Memory B cell (primary cell): ENCODE measurements at regions not wholly inside any gene's neighbourhood (a gene's known extent, or its start where the extent isn't known, plus 50 kb on each side); places are given as distances from the start of the nearest gene placed in this dataset.
"Not testable (repeated sequence)": the region's sequence is repeated elsewhere in the genome, so short reads cannot be mapped to it uniquely, and the experiment has no call there.

Experiments
- ATAC-seq: fragments of 150-1000 bp; cut with Tn5 transposase; 2 replicates; pipeline ENCODE4 v1.10.0; 2021; ENCODE audit warnings: low read depth, mild to moderate bottlenecking, moderate library complexity
- DNase-seq, 2 donors: peaks; one replicate each; pipeline ENCODE4 v3.0.0; 2022; ENCODE audit warnings: low spot score in 2 of 2
- H3K27ac Mint-ChIP-seq: one replicate; pipeline ENCODE4 v1.8.0; 2022; ENCODE audit warnings: mild to moderate bottlenecking, moderate library complexity, mixed read lengths
- H3K27me3 Mint-ChIP-seq: one replicate; pipeline ENCODE4 v1.8.0; 2022; ENCODE audit warnings: mixed read lengths
- H3K36me3 Mint-ChIP-seq: one replicate; pipeline ENCODE4 v1.8.0; 2022; ENCODE audit warnings: mild to moderate bottlenecking, mixed read lengths
- H3K4me1 Mint-ChIP-seq: one replicate; pipeline ENCODE4 v1.8.0; 2022; ENCODE audit warnings: mixed read lengths
- H3K4me3 Mint-ChIP-seq: one replicate; pipeline ENCODE4 v1.8.0; 2022; ENCODE audit warnings: mild to moderate bottlenecking, moderate library complexity, mixed read lengths
- H3K9me3 Mint-ChIP-seq: one replicate; pipeline ENCODE4 v1.8.0; 2022; ENCODE audit warnings: mixed read lengths

- Mint-ChIP-seq H3K4me1 (peaks cover 5% of the 10 kb centered on the region), H3K36me3 (no peaks in the 10 kb centered on the region), H3K27me3 (no peaks in the 10 kb centered on the region), H3K27ac (no peak overlapping the region), H3K9me3 (no peaks in the 10 kb centered on the region), H3K4me3 (no peak overlapping the region)
- peak; percentile 63 for ATAC-seq
- DNase-seq: peak in 1 of 2 donors; percentile 4
Measured at GRCh38 chr11:100581318-100581717, 105.8 kb upstream of the ARHGAP42 start.

GRCh38 chr11:100584201-100584985 lies 102.7 kb upstream of the ARHGAP42 start:
- DNase-seq (no peak), ATAC-seq (no peak)
- H3K27ac Mint-ChIP-seq: no peak overlapping the region

GRCh38 chr11:100585728-100586127 lies 101.4 kb upstream of the ARHGAP42 start:
- Mint-ChIP-seq H3K4me1 (peaks cover 4% of the 10 kb centered on the region), H3K27me3 (peaks cover 6% of the 10 kb centered on the region), H3K4me3 (no peak overlapping the region), H3K36me3 (no peaks in the 10 kb centered on the region), H3K9me3 (no peaks in the 10 kb centered on the region), H3K27ac (no peak overlapping the region)
- no peak for ATAC-seq
- no peak for DNase-seq

More at GRCh38 chr11:100584201-100584985, 102.7 kb upstream of the ARHGAP42 start:
- Mint-ChIP-seq H3K9me3 (no peaks in the 10 kb centered on the region), H3K4me3 (no peak overlapping the region), H3K36me3 (no peaks in the 10 kb centered on the region), H3K27me3 (peaks cover 2% of the 10 kb centered on the region), H3K4me1 (peaks cover 9% of the 10 kb centered on the region)

- Mint-ChIP-seq H3K27ac (no peak overlapping the region), H3K9me3 (no peaks in the 10 kb centered on the region), H3K27me3 (peaks cover 6% of the 10 kb centered on the region), H3K4me3 (no peak overlapping the region), H3K4me1 (peaks cover 4% of the 10 kb centered on the region), H3K36me3 (no peaks in the 10 kb centered on the region)
- no peak for DNase-seq
- no peak for ATAC-seq
Measured at GRCh38 chr11:100586361-100587101, 100.6 kb upstream of the ARHGAP42 start.

- Mint-ChIP-seq H3K9me3 (peaks cover 2% of the 10 kb centered on the region), H3K4me1 (peaks cover 6% of the 10 kb centered on the region), H3K36me3 (no peaks in the 10 kb centered on the region), H3K27me3 (peaks cover 14% of the 10 kb centered on the region), H3K27ac (no peak overlapping the region), H3K4me3 (no peak overlapping the region)
- no peak for DNase-seq
- no peak for ATAC-seq
Measured at GRCh38 chr11:100592619-100593260, 94.3 kb upstream of the ARHGAP42 start.

GRCh38 chr11:100593291-100593690 lies 93.8 kb upstream of the ARHGAP42 start:
- ATAC-seq (no peak), DNase-seq (no peak)
- Mint-ChIP-seq H3K4me1 (peaks cover 2% of the 10 kb centered on the region), H3K27me3 (peaks cover 12% of the 10 kb centered on the region), H3K36me3 (no peaks in the 10 kb centered on the region), H3K27ac (no peak overlapping the region), H3K9me3 (peaks cover 2% of the 10 kb centered on the region), H3K4me3 (no peak overlapping the region)

GRCh38 chr11:100594320-100594719 lies 92.8 kb upstream of the ARHGAP42 start:
- Mint-ChIP-seq H3K27me3 (peaks cover 12% of the 10 kb centered on the region), H3K4me3 (no peak overlapping the region), H3K36me3 (no peaks in the 10 kb centered on the region), H3K9me3 (peaks cover 2% of the 10 kb centered on the region), H3K27ac (no peak overlapping the region), H3K4me1 (peaks cover 2% of the 10 kb centered on the region)
- ATAC-seq (no peak), DNase-seq (no peak)

GRCh38 chr11:100600941-100601340 lies 86.1 kb upstream of the ARHGAP42 start:
- ATAC-seq (no peak), DNase-seq (no peak)
- no peaks in the 10 kb centered on the region for H3K4me1 Mint-ChIP-seq
- H3K4me3 Mint-ChIP-seq: no peak overlapping the region
- H3K9me3 Mint-ChIP-seq: no peaks in the 10 kb centered on the region
- peaks cover 4% of the 10 kb centered on the region for H3K27me3 Mint-ChIP-seq
- H3K36me3 Mint-ChIP-seq: no peaks in the 10 kb centered on the region
- no peak overlapping the region for H3K27ac Mint-ChIP-seq

- no peak for DNase-seq
- ATAC-seq: no peak
- Mint-ChIP-seq H3K4me1 (no peaks in the 10 kb centered on the region), H3K27ac (no peak overlapping the region), H3K36me3 (no peaks in the 10 kb centered on the region), H3K9me3 (no peaks in the 10 kb centered on the region), H3K4me3 (no peak overlapping the region), H3K27me3 (peaks cover 2% of the 10 kb centered on the region)
Measured at GRCh38 chr11:100602716-100603115, 84.4 kb upstream of the ARHGAP42 start.

- H3K9me3 Mint-ChIP-seq, H3K4me3 Mint-ChIP-seq, H3K36me3 Mint-ChIP-seq, H3K27ac Mint-ChIP-seq, DNase-seq, ATAC-seq, H3K27me3 Mint-ChIP-seq: not testable (repeated sequence)
- H3K4me1 Mint-ChIP-seq: peaks cover 13% of the 10 kb centered on the region
Measured at GRCh38 chr11:100607761-100608160, 79.3 kb upstream of the ARHGAP42 start.

GRCh38 chr11:100612766-100613165 lies 74.3 kb upstream of the ARHGAP42 start:
- Mint-ChIP-seq H3K36me3 (peaks cover 12% of the 10 kb centered on the region), H3K4me3 (peak overlapping the region; percentile 50), H3K9me3 (peaks cover 6% of the 10 kb centered on the region), H3K4me1 (peaks cover 27% of the 10 kb centered on the region), H3K27ac (peak overlapping the region; percentile 89), H3K27me3 (no peaks in the 10 kb centered on the region)
- DNase-seq: peak in 1 of 2 donors; percentile 36
- peak; percentile 99 for ATAC-seq

- H3K4me3 Mint-ChIP-seq: no peak overlapping the region
- no peak overlapping the region for H3K27ac Mint-ChIP-seq
- H3K9me3 Mint-ChIP-seq: peaks cover 11% of the 10 kb centered on the region
- ATAC-seq (no peak), DNase-seq (no peak)
- peaks cover 14% of the 10 kb centered on the region for H3K4me1 Mint-ChIP-seq
- H3K27me3 Mint-ChIP-seq: no peaks in the 10 kb centered on the region
- peaks cover 10% of the 10 kb centered on the region for H3K36me3 Mint-ChIP-seq
Measured at GRCh38 chr11:100618914-100619313, 68.2 kb upstream of the ARHGAP42 start.

- H3K27ac Mint-ChIP-seq: no peak overlapping the region
- H3K27me3 Mint-ChIP-seq: no peaks in the 10 kb centered on the region
- no peak for DNase-seq
- H3K4me3 Mint-ChIP-seq: no peak overlapping the region
- H3K4me1 Mint-ChIP-seq: peaks cover 14% of the 10 kb centered on the region
- no peak for ATAC-seq
- H3K9me3 Mint-ChIP-seq: peaks cover 15% of the 10 kb centered on the region
- H3K36me3 Mint-ChIP-seq: peaks cover 11% of the 10 kb centered on the region
Measured at GRCh38 chr11:100619484-100619883, 67.6 kb upstream of the ARHGAP42 start.

- peaks cover 12% of the 10 kb centered on the region for H3K36me3 Mint-ChIP-seq
- no peak overlapping the region for H3K27ac Mint-ChIP-seq
- H3K4me1 Mint-ChIP-seq: peaks cover 7% of the 10 kb centered on the region
- DNase-seq: no peak
- peaks cover 16% of the 10 kb centered on the region for H3K9me3 Mint-ChIP-seq
- no peak overlapping the region for H3K4me3 Mint-ChIP-seq
- no peak for ATAC-seq
- no peaks in the 10 kb centered on the region for H3K27me3 Mint-ChIP-seq
Measured at GRCh38 chr11:100622404-100622803, 64.7 kb upstream of the ARHGAP42 start.
